NCI-H345 (cell line): ENCODE measurements at regions not wholly inside any gene's neighbourhood (a gene's known extent, or its start where the extent isn't known, plus 50 kb on each side); places are given as distances from the start of the nearest gene placed in this dataset.

Experiments
- DNase-seq: peaks from one replicate; lab custom pipeline; 2025; lab: John Stamatoyannopoulos, UW

- DNase-seq: no peak
These were observed 144.3 kb downstream of the VAPA start for GRCh38 chr18:10057894-10058791.

- DNase-seq: no peak
These were observed 146.0 kb downstream of the VAPA start for GRCh38 chr18:10059610-10060468.

- no peak for DNase-seq
These were observed 146.6 kb downstream of the VAPA start for GRCh38 chr18:10060469-10060782.

- DNase-seq: no peak
These were observed 147.0 kb downstream of the VAPA start for GRCh38 chr18:10060841-10061240.

- no peak for DNase-seq
These were observed 147.8 kb downstream of the VAPA start for GRCh38 chr18:10061566-10062140.

- no peak for DNase-seq
These were observed 148.8 kb downstream of the VAPA start for GRCh38 chr18:10062302-10063300.

GRCh38 chr18:10063489-10063888, 149.7 kb downstream of the VAPA start:
- no peak for DNase-seq

GRCh38 chr18:10064267-10064666, 150.5 kb downstream of the VAPA start:
- no peak for DNase-seq

GRCh38 chr18:10065296-10065695, 151.5 kb downstream of the VAPA start:
- no peak for DNase-seq

- no peak for DNase-seq
These were observed 154.1 kb downstream of the VAPA start for GRCh38 chr18:10067670-10068659.

- no peak for DNase-seq
These were observed 155.2 kb downstream of the VAPA start for GRCh38 chr18:10068766-10069567.

- no peak for DNase-seq
These were observed 156.8 kb downstream of the VAPA start for GRCh38 chr18:10070561-10071000.

- DNase-seq: no peak
These were observed 158.9 kb downstream of the VAPA start for GRCh38 chr18:10072671-10073175.

GRCh38 chr18:10074110-10074509, 160.3 kb downstream of the VAPA start:
- no peak for DNase-seq

GRCh38 chr18:10074728-10075127, 160.9 kb downstream of the VAPA start:
- DNase-seq: no peak

GRCh38 chr18:10076502-10077030, 162.8 kb downstream of the VAPA start:
- no peak for DNase-seq

- DNase-seq: no peak
These were observed 164.2 kb downstream of the VAPA start for GRCh38 chr18:10077986-10078385.

GRCh38 chr18:10080372-10080771, 166.6 kb downstream of the VAPA start:
- DNase-seq: no peak

- DNase-seq: peak; percentile 21
These were observed 167.7 kb downstream of the VAPA start for GRCh38 chr18:10081492-10081891.
